Nephron progenitor cell (in vitro differentiated cells): ENCODE measurements at regions not wholly inside any gene's neighbourhood (a gene's known extent, or its start where the extent isn't known, plus 50 kb on each side); places are given as distances from the start of the nearest gene placed in this dataset.

ENCODE experiments used
- DNase-seq: peaks from one replicate; pipeline ENCODE4 v3.0.0; 2021
- H3K27ac Mint-ChIP-seq: 2 replicates; pipeline ENCODE4 v1.8.0; 2021; ENCODE audit warnings: mild to moderate bottlenecking, moderate library complexity, mixed read lengths
- H3K27me3 Mint-ChIP-seq: 2 replicates; pipeline ENCODE4 v1.8.0; 2021; ENCODE audit warnings: mild to moderate bottlenecking, low read depth, mixed read lengths; ENCODE audit not compliant: poor library complexity
- H3K36me3 Mint-ChIP-seq: 2 replicates; pipeline ENCODE4 v1.8.0; 2021; ENCODE audit warnings: low read depth, mixed read lengths
- H3K4me1 Mint-ChIP-seq: 2 replicates; pipeline ENCODE4 v1.8.0; 2021; ENCODE audit warnings: mixed read lengths
- H3K4me3 Mint-ChIP-seq: 2 replicates; pipeline ENCODE4 v1.8.0; 2021; ENCODE audit warnings: mild to moderate bottlenecking, moderate library complexity, mixed read lengths
- H3K9me3 Mint-ChIP-seq: 2 replicates; pipeline ENCODE4 v1.8.0; 2021; ENCODE audit warnings: mild to moderate bottlenecking, moderate library complexity, mixed read lengths
- TF ChIP-seq, protein P1 (sequence below): fragments of 200-600 bp; sonication (generic); IDR thresholded peaks from 2 replicates; pipeline ENCODE4 v1.5.0; 2021; ENCODE audit warnings: antibody characterized with exemption

DNA sequence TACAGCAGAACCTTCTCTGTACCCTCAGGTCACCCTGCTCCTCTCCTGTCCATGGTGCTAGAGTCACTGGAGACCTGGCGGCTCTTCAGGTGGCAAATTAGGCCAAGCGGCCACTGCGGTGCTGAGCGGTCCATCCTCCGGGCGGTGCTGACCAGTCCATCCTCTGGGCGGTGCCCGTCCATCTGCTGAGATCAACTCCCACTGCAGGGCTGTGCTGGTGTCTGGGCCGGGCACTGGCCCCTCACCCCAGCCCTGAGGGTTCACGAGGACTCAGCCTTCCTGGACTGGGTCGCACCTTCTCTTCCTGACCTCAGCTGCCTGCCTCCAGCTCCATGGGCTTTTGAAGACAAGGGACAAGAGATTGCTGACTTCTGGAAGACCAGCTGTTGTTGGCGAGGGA, 782.9 kb downstream of the BRD1 start:
- H3K4me1 Mint-ChIP-seq, result peaks cover 12% of the 10 kb centered on the region
- H3K4me3 Mint-ChIP-seq, result no peak overlapping the region
- no peak overlapping the region for H3K27ac Mint-ChIP-seq
- peaks cover 19% of the 10 kb centered on the region for H3K27me3 Mint-ChIP-seq
- H3K36me3 Mint-ChIP-seq, result no peaks in the 10 kb centered on the region
- TF ChIP-seq, protein P1, sequence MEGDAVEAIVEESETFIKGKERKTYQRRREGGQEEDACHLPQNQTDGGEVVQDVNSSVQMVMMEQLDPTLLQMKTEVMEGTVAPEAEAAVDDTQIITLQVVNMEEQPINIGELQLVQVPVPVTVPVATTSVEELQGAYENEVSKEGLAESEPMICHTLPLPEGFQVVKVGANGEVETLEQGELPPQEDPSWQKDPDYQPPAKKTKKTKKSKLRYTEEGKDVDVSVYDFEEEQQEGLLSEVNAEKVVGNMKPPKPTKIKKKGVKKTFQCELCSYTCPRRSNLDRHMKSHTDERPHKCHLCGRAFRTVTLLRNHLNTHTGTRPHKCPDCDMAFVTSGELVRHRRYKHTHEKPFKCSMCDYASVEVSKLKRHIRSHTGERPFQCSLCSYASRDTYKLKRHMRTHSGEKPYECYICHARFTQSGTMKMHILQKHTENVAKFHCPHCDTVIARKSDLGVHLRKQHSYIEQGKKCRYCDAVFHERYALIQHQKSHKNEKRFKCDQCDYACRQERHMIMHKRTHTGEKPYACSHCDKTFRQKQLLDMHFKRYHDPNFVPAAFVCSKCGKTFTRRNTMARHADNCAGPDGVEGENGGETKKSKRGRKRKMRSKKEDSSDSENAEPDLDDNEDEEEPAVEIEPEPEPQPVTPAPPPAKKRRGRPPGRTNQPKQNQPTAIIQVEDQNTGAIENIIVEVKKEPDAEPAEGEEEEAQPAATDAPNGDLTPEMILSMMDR, result no peak
- H3K9me3 Mint-ChIP-seq, result no peaks in the 10 kb centered on the region
- DNase-seq, result no peak

DNA sequence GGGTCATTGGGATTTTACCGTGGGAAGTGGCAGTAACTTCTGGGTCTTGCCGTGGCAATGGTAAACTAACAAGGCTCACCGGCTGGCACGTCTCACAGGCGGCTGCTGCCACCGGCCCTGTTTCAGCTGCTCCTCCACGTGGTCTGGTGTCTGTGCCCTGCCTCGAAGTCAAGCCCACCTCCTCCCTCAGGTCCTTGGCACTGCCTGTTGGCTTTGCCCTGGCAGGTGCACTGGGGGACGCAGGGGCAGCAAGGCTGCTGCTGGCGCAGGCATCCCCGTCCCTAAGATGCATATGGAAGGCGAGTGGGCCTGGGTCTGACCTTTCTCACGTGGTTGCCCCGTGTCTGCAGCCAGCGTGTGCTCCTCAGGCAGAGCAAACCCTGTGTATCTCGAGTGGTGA, 783.6 kb downstream of the BRD1 start:
- TF ChIP-seq, protein P1, result no peak
- DNase-seq, result no peak

DNA sequence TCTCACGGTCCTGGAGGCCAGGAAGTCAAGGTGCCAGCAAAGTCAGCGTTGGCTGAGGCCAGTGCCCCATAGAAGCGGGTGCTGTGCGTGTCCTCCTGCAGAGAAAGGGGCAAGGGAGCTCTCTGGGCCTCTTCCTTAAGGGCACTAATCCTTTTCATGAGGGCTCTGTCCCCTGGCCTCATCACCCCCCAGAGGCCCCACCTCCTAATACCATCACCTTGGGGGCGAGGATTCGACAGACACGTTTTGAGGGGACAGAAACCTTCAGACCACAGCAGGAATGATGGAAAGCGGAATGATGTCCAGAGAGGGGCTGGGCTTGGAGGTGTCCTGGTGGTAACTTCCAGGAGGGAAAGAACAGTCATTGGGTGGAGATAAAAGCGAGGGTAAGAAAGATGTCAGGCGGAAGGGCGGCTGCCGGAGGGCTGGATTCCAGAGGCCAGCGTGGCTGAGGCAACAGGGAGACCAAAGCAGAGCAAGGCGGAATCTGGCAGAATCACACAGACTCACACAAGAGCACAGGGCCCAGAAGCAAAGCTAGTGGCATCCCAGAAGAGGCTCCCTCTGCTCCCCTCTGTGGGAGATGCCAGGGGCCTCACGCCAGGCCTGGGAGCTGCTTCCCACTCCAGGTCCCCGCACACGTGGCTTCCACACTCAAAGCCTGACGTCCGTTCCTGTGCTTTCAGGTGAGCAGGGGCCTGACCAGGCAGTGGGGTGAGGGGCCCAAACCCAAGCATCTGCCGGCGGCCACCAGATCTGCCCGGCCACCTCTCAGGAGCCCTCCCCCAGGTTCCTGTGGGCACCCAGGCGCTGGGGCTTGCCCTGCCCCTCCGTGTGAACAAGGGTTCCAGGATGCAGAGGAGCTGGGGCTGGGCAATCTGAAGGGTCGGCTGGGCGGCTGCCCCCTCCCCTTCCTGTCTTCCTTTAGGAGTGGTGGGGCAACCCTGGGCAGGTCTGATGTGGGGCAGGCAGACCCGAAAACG, 784.5 kb downstream of the BRD1 start:
- no peaks in the 10 kb centered on the region for H3K9me3 Mint-ChIP-seq
- H3K27me3 Mint-ChIP-seq, result peaks cover 16% of the 10 kb centered on the region
- TF ChIP-seq, protein P1, result no peak
- no peak overlapping the region for H3K27ac Mint-ChIP-seq
- no peaks in the 10 kb centered on the region for H3K36me3 Mint-ChIP-seq
- DNase-seq, result no peak
- peaks cover 14% of the 10 kb centered on the region for H3K4me1 Mint-ChIP-seq
- H3K4me3 Mint-ChIP-seq, result no peak overlapping the region

More for the DNA sequence above, 783.6 kb downstream of the BRD1 start:
- Mint-ChIP-seq H3K4me1 (peaks cover 12% of the 10 kb centered on the region), H3K4me3 (no peak overlapping the region), H3K27me3 (peaks cover 19% of the 10 kb centered on the region), H3K9me3 (no peaks in the 10 kb centered on the region), H3K27ac (no peak overlapping the region), H3K36me3 (no peaks in the 10 kb centered on the region)

DNA sequence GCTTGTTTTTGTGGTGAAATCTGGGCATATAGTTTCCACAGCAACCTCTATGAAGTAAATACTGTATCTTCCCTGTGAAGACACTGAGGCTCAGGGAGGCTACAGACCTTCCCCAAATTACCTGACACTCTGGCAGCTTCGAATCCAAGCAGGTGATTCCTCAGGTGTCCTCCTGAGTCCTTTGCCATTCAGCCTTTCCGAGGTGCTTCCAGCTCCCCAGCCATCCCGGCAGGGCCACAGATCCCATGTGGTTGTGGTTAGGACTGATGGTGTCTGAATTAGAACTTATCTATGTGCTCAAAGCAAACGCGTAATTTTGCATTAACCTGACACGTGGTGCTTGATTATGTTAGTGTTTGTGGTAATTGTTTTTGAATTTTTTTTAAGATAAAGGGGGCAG, 785.6 kb downstream of the BRD1 start:
- H3K9me3 Mint-ChIP-seq, result no peaks in the 10 kb centered on the region
- peaks cover 10% of the 10 kb centered on the region for H3K27me3 Mint-ChIP-seq
- peaks cover 8% of the 10 kb centered on the region for H3K4me1 Mint-ChIP-seq
- no peak for DNase-seq
- H3K27ac Mint-ChIP-seq, result no peak overlapping the region
- TF ChIP-seq, protein P1, result no peak
- no peaks in the 10 kb centered on the region for H3K36me3 Mint-ChIP-seq
- H3K4me3 Mint-ChIP-seq, result no peak overlapping the region

DNA sequence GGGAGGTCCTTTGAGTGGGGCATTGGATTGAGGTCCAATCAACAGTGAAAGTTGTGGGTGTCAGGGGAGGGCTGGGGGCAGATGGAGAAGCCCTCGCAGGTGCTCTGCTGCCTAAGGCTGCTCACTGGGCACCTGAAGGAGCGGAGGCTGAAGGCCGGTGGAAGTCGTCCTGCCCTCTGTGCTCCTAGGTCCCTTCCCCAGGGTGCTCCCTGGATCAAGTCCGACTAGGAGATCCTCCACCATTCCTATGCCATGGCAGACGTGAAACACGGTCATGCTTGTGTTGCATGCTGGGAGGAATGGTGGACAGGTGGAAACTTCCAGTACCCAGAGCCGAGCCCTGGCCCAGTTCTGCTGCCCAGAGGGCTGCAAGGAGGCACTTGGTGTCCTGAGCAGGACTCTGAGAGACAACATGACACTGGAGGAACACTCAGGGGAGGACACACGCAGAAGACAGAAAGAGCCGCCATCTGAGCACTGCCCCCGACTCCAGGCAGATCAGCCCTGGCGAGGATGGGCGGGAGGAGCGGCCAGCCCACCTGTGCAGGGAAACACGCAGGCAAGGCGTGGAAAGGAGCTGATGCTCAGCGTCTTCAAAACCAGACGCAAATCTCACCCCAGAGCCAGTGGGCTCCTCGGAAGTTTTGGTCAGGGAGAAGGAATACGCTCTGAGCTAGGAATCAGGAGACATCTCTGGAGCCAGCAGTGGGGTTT, 786.8 kb downstream of the BRD1 start:
- H3K27me3 Mint-ChIP-seq, result peaks cover 7% of the 10 kb centered on the region
- no peaks in the 10 kb centered on the region for H3K9me3 Mint-ChIP-seq
- TF ChIP-seq, protein P1, result no peak
- peaks cover 5% of the 10 kb centered on the region for H3K4me1 Mint-ChIP-seq
- H3K4me3 Mint-ChIP-seq, result no peak overlapping the region
- H3K36me3 Mint-ChIP-seq, result no peaks in the 10 kb centered on the region
- no peak overlapping the region for H3K27ac Mint-ChIP-seq
- no peak for DNase-seq
